ENCODE measurements at regions not wholly inside any gene's neighbourhood (a gene's known extent, or its start where the extent isn't known, plus 50 kb on each side); places are given as distances from the start of the nearest gene placed in this dataset.

DNA sequence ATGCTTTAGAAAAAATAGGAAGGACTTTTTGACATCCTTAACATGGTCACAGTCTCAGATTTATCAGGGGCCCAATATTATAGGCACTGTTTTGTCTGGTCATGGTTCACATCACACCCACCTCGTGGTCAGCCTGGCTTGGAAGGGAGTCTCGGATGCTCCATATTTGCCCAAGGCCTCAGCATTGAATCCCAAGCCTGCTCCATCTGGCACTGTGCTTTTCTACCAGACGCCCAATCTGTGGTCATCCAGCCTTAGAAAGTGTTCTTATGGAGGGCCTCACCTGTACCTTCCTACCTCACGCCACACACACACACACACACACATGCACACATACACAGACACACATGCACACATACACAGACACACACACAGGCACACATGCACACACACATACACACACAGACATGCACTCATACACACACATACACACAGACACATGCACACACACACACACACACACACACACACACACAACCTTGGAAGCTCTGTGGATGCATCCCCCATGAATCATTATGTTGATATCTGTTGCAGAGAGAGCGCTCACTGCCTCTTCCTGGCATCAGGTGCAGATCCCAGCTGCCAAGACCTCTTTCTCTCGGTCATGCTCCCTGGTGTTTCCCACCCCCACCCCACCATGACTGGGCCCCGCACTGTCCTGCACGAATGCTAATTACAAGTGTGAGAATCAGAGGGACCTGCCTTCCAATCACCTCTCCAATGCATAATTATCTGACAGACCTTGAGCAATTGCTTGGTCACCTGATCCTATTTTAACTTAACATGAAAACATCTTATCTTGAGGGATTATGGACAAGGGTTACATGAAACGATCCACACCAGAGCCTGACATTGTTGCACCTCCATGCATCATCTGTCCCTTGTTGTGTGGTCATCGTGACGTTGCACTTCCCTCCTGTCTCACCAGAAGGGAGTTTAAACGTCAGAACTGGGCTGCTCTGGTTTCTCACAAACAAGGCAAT lies 122.7 kb upstream of the TMEM72 start:
- no peak for DNase-seq

DNA sequence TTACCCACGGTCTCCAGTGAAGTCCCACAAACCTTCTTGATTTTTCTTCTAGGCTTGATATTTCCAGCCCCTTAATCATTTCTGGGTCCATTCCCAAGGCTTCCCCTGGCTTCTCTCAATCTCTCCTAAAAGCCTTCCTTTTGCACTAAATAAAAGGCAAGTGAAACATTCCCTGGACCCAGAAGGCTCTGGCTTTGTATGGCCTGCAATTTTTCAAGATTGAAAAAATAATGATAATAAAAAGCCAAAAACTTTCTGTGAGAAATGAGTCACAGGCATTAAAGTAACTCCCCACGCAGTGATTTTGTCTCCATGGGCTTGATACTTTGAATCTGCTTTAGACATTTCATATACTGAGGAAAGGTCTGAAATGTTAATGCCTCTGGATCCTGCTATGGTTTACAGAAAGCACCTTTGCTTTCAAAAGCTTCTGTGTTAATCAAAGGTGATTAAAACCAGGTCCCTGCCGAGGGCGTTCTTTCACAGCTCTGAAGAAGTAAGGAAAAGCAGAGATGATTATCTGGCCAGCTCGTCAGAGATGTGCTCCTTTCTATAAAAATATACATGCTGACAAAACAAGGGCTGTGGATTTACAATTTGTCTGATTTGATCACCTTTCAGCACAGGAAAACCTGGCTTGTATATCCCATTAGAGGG lies 118.9 kb upstream of the TMEM72 start:
- DNase-seq: no peak

DNA sequence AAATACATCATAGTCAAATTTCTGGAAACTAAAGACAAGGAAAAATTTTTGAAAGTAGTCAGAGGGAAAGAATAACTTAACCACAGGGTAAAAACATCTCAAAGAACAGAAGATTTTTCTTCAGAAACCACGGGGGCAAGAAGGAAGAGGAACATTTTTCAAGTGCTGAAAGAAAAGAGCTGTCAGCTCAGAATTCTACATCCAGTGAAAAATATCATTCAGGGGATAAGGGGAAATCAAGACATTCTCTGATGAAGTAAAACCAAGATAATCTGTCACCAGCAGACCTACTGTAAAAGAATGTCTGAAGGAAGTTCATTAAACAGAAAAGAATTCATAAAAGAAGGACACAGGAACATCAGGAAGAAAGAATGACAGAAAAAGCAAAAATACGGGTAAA lies 111.2 kb upstream of the TMEM72 start:
- DNase-seq: no peak

DNA sequence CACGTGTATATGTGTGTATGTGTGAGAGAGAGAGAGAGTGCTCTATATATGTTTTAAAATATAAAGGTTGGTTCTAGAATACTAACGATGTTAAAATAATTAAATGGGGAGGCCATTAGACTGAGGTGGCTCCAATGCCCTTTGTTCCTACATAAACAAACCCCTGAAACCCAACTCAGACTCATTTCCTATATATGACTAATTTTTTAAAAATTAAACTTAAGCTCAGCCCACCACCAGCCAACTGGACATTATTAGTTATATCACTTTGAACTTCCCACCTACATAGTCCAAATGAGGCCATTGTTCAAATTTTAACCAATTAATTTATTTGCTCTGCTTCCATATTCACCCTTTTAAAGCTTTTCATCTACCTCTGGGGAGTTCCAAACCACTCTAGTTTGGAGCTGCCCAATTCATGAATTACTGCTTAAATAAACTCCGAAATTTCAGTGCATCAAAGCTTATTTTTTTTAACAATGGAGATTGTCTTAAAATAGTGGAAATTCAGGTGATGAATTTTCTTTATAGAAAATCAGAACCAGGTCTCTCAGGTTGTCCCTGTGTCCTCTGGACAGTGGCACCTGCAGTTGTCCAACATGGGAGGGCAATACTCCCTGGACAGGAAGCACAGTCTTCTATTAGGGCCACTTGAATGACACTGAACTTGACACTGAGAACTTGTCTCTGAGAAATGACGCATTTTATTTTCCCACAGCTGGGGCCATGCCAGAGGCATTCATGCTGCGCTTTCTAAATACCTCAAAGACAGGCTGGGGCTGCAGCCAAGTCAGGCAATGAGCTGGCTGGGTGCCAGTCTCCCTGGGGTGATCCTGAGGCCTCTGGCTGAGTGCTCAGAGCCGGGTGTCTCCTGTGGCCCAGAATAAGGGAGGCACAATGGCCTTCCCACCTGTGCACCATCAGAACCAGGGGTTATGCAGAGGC lies 109.5 kb upstream of the TMEM72 start:
- DNase-seq: no peak

DNA sequence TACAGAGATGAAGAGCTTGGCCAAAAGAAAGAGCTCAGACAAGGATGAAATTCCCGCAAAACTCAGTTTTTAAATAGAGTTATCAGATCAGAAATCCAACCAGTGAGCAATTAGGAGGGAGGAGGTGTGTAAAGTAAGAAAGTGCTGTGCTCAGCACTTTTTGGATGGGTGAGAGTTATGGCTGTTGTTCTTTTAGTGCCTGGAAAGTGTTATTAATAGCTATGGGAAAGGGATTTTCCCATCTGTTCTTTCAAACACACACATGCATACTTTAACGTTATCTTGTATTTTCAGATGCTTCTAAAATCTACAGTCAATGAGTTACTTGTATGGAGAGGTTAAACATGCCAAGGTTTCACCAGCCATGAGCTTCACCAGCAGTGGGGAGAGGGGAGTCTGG lies 107.3 kb upstream of the TMEM72 start:
- no peak for DNase-seq

DNA sequence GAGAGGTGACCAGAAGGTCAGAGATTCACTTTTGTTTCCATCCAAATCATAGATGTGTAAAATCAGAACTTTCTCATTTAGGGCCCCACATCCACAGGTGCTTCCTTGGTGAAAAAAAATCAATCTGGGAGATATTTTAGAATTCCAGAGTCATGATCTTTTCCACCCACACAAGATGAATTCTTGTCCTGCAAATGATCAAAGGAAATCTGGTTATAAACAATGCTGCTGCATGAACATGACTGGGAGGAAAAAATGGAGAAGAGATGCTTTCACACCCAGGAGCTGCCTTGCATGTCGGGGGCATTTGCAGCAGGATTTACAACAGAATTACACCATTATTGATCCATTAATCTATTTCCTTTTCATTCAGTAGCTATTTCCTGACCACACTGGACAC lies 106.5 kb upstream of the TMEM72 start:
- DNase-seq: no peak

DNA sequence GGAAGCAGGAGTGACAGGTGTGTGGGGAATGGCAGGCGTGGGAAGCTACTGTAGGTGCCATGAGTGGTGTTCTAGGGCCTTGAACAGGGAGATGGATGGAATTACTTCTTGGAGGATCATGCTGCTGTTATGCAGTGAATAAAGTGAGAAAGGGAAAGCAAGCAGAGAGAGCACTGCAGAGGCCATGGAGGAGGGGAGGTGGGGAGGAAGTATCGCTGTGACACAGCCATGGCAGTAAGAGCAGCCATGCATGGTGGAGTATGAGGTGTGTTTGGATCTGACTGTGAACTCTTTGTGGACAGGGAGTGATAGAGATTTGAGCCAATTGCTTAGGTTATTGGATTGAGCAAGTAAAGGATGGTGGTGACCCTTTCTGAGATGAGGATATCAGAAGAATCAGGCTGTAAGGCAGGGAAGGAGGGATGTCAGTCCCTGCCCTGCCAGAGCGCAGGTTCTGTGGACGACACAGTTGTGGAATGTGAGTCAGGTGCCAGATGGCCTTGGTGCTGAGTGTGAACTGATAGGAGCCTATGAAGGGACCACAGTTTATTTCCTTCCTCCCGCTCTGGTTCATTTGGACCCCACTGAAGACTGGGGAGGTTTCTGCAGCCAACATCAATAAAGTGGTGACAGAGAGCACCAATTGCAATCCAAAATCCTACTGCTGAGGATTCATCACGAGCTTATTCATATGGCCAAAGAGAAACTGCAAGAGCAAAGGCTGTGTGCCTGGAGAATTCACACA lies 105.5 kb upstream of the TMEM72 start:
- no peak for DNase-seq

DNA sequence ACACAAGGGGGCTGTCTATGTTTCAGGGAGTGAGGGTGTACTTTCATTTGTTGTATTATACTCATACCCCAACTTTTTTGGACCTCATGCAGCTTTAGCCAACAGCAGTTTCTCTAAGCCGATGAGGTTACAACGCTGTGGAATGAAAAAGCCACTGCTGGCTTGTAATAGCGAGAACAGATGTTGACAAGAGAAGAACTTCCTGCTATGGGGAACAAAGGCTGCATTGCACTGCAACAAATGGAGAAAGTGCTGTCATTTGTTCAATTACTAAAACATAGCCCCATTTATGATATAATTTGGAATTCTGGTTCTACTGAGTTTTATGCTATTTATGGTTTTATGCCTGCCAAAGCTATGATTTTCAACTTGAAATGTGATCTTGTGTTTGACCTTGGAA lies 104.2 kb upstream of the TMEM72 start:
- DNase-seq: no peak

DNA sequence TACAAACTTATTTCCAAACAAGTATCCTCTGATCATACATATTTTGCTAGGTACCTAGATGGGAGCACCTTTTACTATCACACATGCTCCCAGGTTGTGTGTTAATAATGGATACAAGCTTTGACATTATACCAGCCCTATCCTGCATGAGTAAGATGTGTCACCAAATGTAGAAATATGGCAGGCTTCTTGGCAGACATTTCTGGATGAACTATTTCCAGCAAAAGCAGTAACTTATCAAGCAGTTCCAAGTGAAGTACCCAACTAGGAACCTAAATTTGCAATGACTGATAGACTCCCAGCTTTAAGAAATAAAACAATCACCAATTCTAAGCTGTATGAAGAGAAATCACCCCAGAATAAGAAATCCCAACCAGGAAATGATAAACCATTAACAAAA lies 103.7 kb upstream of the TMEM72 start:
- DNase-seq: no peak

DNA sequence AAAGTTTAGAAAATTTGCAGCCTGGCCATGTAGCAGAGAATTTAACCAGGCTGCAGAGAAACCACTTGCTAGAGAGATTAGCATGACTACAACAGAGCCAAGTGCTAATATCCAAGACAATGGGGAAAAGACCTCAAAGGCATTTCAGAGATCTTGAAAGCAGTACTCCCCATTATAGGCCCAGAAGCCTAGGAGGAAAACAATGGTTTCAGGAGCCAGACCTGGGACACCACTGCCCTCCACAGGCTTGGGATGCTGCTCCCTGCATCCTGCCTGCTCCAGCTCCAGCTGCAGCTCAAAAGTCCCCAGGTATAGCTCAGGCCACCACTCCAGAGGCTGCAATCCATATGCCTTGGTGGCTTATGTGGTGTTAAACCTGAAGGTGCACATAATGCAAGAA lies 101.5 kb upstream of the TMEM72 start:
- peak in 1 of 3 donors; percentile 1 for DNase-seq

DNA sequence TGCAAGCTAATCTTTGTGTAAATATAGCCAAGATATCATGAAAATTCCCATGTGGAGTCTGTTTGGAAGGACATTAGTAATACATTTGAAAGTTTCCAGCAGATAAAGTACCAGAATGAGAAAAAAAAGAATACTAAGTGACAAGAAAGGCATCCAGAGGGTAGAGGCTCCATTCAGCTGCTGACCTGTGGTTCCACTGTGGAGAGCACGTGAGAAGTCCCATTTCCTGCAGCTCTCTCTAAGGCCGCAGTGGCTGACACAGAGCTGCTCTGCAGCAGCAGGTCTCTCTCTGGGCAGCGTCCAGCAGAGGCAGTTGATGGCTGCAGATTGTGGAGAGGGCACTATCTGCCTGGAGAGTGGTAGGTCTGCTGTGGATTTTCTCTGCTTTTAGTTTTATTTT lies 100.1 kb upstream of the TMEM72 start:
- DNase-seq: no peak

DNA sequence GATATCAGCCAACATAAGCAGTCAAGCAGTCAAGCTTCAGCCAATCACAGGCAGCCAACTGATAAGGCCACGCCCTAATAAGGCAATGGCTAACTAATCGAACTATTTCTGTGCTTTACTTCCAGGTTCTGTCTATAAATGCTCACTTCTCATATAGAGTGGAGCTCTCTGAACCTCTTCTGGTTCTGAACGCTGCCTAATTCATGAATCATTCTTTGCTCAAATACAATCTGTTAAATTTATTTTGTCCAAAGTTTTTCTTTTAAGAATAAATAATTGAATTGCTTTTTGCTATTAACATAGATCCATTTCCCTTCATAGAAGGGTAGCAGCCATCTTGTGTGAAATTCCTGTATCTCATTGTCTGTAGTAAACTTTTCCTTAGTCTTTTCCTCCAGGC lies 97.9 kb upstream of the TMEM72 start:
- no peak for DNase-seq

DNA sequence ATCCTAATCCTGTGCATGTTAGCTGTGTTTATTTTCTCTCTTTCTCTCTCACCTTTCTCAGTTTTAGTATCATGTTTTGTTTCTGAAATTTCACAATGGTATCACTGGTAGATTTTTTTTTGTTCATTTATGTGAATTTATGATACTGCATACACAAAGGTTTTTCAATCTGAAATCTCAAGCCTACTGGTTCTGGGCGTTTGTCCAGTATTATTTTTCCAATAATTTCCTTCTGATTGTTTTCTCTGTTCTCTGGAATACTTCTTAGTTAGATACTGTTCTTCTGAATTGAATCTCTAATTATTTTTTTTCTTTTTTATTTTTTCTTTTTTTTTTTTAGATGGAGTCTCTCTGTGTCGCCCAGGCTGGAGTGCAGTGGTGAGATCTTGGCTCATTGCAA lies 96.2 kb upstream of the TMEM72 start:
- no peak for DNase-seq

DNA sequence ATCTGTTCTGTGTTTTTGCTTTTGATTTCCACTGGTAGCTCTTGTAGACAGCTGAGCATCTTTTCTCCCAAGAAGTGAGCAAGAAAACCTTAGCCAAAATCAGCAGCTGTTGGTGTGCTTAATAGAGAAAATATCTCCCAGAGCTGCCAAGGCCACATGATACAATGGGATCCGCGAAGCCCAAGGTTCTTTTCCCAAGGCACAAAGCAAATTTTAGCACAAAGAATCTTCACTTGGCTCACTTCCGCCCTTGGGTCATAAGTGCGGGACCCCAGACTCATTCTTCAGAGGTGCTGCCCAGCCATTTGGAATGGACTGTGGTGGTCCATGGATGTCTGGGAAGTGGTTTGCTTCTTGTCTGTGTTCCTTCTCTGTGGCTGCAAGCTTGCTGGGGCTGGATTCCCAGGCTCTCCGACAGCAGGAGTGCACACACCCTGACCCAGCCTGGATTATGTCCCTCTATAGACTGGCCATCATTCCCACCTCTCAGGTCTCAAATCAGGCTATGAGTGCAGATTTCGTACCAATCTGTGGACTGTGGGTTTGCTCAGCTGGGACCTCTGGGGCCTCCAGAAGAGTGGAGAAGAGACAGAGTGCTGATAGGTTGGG lies 93.0 kb upstream of the TMEM72 start:
- no peak for DNase-seq

DNA sequence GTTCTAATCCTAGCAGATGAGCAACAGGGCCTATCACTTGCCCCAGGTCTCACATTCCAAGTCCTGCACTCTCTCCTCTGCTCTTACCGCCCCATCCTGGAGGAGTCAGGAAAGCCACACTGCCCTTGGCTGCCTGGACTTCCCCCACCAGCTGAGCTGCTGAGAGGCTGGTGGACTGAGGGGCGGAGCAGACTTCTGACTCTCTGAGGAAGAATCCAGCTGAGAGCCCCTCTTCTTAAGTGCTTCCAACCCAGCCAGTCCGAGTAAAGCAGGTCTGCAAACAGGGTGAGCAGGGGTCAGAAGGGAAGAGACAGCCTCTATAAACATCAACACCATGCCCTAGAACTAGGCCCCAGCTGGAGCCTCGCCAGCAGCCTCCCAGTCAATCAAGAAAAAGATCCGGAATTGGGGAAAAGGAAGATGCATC lies 92.4 kb upstream of the TMEM72 start:
- no peak for DNase-seq

DNA sequence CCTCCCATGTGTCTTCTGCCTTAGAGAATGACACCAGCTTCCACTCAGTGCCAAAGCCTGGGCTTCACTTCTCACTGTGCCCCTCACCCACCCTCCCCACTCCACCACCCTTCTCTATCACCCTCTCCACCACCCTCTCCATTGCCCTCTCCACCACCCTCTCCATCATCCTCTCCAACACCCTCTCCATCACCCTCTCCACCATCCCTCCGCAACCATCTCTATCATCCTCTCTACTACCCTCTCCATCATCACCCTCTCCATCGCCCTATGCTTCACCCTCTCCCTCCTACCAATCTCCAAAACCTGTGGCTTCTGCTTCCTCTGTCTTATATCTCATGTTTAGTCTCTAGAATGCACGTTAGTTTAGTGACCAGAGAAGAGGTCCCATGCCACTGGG lies 91.0 kb upstream of the TMEM72 start:
- no peak for DNase-seq

DNA sequence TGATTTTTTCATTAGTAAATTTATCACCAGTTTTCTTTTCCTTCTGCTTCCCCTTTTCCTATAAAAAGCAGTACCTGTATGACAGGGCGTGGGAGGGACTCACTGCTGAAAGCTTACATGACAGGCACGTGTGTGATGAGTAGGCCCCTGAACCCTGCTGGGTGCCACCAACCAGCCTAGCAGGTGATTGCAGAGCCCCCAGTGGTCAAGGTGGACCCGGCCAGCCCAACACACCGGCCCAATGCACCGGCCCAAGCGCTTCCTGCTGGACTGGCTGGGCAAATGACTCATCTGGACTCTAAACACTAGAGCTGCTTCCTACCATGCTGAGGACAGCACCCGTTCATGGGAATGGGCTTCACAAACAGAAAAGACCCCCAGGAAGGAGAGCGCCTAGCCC lies 89.8 kb upstream of the TMEM72 start:
- peak in 1 of 3 donors; percentile 44 for DNase-seq

DNA sequence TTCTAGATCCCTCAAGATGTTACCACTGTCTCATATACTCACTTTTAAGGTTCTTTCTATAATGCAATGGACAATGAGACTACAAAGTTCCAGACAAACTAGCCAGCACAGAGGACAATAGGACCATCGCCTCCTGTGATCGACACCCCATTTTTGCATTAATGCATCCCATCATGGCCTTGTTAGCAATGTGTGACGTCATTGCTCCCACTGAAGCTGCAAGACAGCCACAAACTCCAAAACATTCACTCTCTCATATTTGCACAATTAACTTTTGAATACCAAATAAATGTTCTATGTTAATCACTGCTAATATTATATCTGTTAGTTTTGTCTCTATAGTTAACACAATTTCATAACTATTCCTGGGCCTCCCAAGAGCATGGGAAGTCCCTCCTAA lies 88.8 kb upstream of the TMEM72 start:
- no peak for DNase-seq

DNA sequence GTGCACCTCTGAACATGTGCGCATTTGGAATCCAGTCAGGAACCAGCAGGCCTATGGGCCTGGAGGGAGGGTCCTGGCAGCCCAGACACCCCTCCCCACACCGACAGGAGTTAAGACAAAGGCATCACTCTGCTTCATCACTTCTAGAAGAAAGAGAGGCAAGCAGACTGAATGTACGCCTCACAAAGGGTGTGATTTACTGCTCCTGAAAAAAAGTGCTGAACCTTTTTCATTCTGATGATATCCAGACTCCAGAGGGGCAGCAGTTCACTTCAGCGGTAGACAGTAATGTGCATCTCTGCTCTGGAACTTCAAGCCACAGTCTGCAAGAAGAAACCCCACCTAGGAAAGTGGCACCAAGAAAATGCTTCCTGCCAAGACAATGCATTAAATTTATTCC lies 88.2 kb upstream of the TMEM72 start:
- no peak for DNase-seq

DNA sequence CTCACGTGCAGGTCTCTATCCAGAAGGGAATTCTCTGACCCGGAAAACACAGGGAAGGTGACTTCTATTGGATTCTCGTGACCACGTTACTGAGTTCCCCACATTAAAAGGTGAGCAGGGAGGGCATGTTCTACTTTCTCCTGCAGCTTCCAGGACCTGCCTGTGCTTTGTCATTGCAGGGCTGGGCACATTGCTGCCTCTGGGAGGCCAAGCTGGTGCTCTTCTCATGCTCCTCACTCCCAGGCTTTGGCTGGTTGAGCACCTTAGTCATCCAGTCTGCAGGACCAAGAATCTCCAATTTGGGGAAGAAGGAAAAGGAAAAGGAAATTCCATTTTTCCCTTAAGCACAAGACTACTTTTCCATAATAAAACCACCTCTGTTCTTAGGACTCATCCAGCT lies 86.5 kb upstream of the TMEM72 start:
- no peak for DNase-seq

DNA sequence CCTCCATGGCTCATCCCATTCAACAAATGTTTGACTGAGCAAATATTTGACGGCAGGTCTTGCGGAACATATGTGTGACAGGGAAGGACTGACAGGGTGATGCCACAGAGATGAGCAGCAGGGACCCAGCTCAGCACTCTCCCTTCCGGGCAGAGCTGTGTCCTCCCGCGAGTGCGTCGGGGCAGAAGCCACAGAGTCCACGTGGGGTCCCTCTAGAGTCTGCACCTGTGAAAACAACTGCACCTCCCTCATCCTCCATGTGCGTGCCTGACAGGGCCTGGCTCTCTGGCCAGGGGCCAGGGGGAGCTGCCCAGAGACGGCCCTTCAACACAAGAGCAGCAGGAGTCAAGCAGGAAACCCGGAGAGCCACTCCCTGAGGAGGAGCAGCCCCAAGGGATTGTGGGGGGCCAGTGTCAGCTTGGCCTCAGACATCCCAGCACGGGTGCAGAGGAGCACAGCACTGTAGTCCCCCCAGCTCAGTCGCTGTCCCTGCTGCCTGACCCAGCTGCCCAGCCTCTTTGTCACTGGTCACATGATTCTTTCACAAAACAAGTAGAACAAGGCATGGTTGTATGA lies 83.6 kb upstream of the TMEM72 start:
- DNase-seq: no peak
